Mucosa of rectum (tissue), 2 donors: ENCODE measurements at regions not wholly inside any gene's neighbourhood (a gene's known extent, or its start where the extent isn't known, plus 50 kb on each side); places are given as distances from the start of the nearest gene placed in this dataset.
"Not testable (repeated sequence)": the region's sequence is repeated elsewhere in the genome, so short reads cannot be mapped to it uniquely, and the experiment has no call there.

Experiments used
- H3K27ac ChIP-seq, 2 donors: one replicate each; pipeline ENCODE4 v1.7.0; 2013; ENCODE audit warnings: inconsistent platforms in 2 of 2, low read depth in 2 of 2, low read length in 2 of 2
- H3K27me3 ChIP-seq, 2 donors: one replicate each; pipeline ENCODE4 v1.7.0; 2013; ENCODE audit warnings: low read length in 2 of 2; ENCODE audit not compliant: control insufficient read depth in 2 of 2, insufficient read depth in 2 of 2
- H3K36me3 ChIP-seq, 2 donors: one replicate each; pipeline ENCODE4 v1.7.0; 2013; ENCODE audit warnings: low read length in 2 of 2; ENCODE audit not compliant: control insufficient read depth in 2 of 2, insufficient read depth in 2 of 2
- H3K4me1 ChIP-seq, 2 donors: one replicate each; pipeline ENCODE4 v1.7.0; 2013; ENCODE audit warnings: low read length in 2 of 2, mild to moderate bottlenecking in 1 of 2; ENCODE audit not compliant: control insufficient read depth in 2 of 2, insufficient read depth in 2 of 2
- H3K4me3 ChIP-seq, 2 donors: one replicate each; pipeline ENCODE4 v1.7.0; 2013; ENCODE audit warnings: low read length in 2 of 2
- H3K9ac ChIP-seq, 2 donors: one replicate each; pipeline ENCODE4 v1.7.0; 2013; ENCODE audit warnings: low read length in 2 of 2, low read depth in 1 of 2, mild to moderate bottlenecking in 1 of 2
- H3K9me3 ChIP-seq, 2 donors: one replicate each; pipeline ENCODE4 v1.7.0; 2013; ENCODE audit warnings: low read length in 2 of 2; ENCODE audit not compliant: control insufficient read depth in 2 of 2
- donor health status: healthy.
- donor health status: Normal muscosa, but diverticular disease.

GRCh38 chr12:72754026-72754425 lies 481.9 kb downstream of the TRHDE start:
- not testable (repeated sequence) for H3K4me1 ChIP-seq, H3K27ac ChIP-seq, H3K27me3 ChIP-seq, H3K9ac ChIP-seq, H3K4me3 ChIP-seq, H3K36me3 ChIP-seq, H3K9me3 ChIP-seq

DNA sequence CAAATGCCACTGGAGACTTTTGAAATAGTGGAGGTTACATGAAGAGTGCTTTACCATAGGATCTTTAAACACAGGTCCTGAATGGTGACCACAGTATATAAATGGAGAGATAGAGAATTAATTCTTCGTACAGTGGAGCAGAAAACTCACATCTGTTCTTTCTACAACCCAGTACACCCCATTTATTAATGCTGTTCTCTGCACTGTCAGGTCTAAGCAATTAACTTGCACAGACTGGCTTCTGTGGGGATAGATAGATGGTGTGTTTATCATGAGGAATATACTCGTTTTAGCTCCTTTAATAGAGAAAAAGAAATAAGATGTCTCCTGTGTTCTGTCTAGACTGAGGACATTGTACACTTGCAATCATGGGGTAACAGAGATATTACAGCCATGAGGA lies 494.3 kb downstream of the TRHDE start:
- H3K4me3 ChIP-seq = no peak overlapping the region
- no peak overlapping the region for H3K27ac ChIP-seq
- H3K4me1 ChIP-seq = no peaks in the 10 kb centered on the region
- H3K9ac ChIP-seq = no peak overlapping the region
- no peaks in the 10 kb centered on the region for H3K36me3 ChIP-seq
- no peaks in the 10 kb centered on the region for H3K27me3 ChIP-seq
- no peaks in the 10 kb centered on the region for H3K9me3 ChIP-seq

DNA sequence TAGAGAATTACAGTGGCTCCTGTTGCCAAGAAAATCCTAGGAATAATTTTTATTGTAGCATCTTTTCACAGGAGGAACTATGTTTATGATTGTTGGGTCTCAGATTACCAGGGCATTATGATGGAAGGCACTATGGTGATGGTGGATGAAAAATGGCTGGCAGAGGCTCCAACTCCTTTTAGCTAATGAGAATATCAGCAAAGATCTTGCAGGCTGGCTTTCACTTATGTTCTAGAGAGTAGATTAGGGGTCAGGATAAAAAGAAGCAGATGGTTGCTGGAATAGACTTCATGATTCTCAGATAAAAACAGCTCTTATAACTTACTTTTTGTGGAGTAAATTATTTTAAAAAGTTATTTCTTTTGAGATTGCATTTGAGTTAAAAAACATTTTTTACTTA lies 501.9 kb downstream of the TRHDE start:
- H3K4me1 ChIP-seq = no peaks in the 10 kb centered on the region
- H3K4me3 ChIP-seq = no peak overlapping the region
- H3K36me3 ChIP-seq = no peaks in the 10 kb centered on the region
- H3K27ac ChIP-seq = no peak overlapping the region
- H3K27me3 ChIP-seq = no peaks in the 10 kb centered on the region
- H3K9ac ChIP-seq = no peak overlapping the region
- H3K9me3 ChIP-seq = no peaks in the 10 kb centered on the region

DNA sequence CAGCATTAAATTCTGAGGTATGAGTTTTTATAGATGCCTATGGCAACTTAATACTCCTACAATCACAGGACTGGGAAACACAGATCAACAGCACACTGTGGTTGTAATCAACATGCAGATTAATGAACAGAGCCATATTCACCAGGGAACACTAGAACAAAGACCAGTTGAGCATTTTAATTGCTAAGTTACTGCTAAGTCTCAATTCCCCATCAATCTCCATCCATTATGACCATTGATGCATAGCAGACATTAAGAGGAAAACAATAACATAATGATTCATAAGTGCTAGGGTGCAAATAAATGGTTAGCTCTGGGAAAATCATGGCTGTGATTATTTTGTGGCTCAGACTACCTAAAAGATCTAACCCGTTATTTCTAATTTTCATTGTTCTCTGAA lies 505.6 kb downstream of the TRHDE start:
- Histone ChIP-seq H3K36me3 (no peaks in the 10 kb centered on the region), H3K4me1 (no peaks in the 10 kb centered on the region), H3K9ac (no peak overlapping the region), H3K27me3 (no peaks in the 10 kb centered on the region), H3K9me3 (no peaks in the 10 kb centered on the region), H3K4me3 (no peak overlapping the region), H3K27ac (no peak overlapping the region)

DNA sequence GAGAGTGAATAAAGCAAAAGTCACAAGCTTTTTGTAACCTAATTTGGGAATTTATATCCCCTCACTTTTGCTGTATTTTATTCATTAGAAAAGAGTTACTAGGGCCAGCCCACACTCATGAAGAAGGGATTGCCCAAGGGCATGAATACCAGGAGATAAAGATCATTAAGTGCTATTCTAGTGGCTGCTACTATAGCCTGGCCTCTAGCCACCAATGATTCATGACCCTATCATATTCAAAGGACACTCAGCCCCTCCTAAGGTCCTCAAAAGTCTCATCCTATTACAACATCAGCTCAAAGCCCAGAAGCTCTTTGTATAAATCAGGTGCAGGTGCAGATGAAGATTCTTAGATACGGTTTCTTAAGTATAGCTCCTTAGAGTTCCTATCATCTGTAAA lies 518.1 kb downstream of the TRHDE start:
- Histone ChIP-seq H3K27me3 (no peaks in the 10 kb centered on the region), H3K36me3 (no peaks in the 10 kb centered on the region)

GRCh38 chr12:72792889-72793288 lies 520.7 kb downstream of the TRHDE start:
- H3K4me1 ChIP-seq = no peaks in the 10 kb centered on the region
- no peaks in the 10 kb centered on the region for H3K36me3 ChIP-seq
- H3K9me3 ChIP-seq = no peaks in the 10 kb centered on the region
- no peak overlapping the region for H3K27ac ChIP-seq
- H3K4me3 ChIP-seq = no peak overlapping the region
- no peak overlapping the region for H3K9ac ChIP-seq
- no peaks in the 10 kb centered on the region for H3K27me3 ChIP-seq

More for the DNA sequence above, 518.1 kb downstream of the TRHDE start:
- Histone ChIP-seq H3K4me3 (no peak overlapping the region), H3K9me3 (no peaks in the 10 kb centered on the region), H3K4me1 (no peaks in the 10 kb centered on the region), H3K27ac (no peak overlapping the region), H3K9ac (no peak overlapping the region)

DNA sequence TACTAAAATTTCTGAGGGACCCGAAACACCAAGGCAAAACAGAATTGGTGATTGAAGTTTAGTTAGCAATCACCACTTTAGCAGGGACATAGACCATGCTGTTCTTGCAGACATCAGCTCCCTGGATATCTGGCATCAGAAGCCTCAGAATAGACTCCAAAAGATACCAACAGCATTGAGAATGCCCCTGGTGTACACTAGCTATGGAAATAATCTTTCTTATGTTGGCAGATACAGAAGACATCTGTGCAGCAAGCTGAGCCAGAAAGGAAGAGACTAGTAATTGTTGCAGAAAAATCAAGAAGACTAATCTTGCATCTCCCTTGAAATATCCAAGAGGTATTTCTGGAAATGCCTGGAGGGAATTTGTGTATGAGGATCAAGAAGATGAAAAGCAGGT lies 521.6 kb downstream of the TRHDE start:
- H3K27ac ChIP-seq = no peak overlapping the region
- no peaks in the 10 kb centered on the region for H3K4me1 ChIP-seq
- H3K9me3 ChIP-seq = no peaks in the 10 kb centered on the region
- no peak overlapping the region for H3K4me3 ChIP-seq
- no peaks in the 10 kb centered on the region for H3K27me3 ChIP-seq
- no peak overlapping the region for H3K9ac ChIP-seq
- no peaks in the 10 kb centered on the region for H3K36me3 ChIP-seq

GRCh38 chr12:72815421-72815820 lies 543.3 kb downstream of the TRHDE start:
- Histone ChIP-seq H3K27ac (no peak overlapping the region), H3K4me1 (no peaks in the 10 kb centered on the region), H3K9ac (no peak overlapping the region), H3K4me3 (no peak overlapping the region), H3K36me3 (no peaks in the 10 kb centered on the region), H3K9me3 (no peaks in the 10 kb centered on the region), H3K27me3 (no peaks in the 10 kb centered on the region)

GRCh38 chr12:72828662-72829324 lies 556.6 kb downstream of the TRHDE start:
- no peak overlapping the region for H3K9ac ChIP-seq
- H3K9me3 ChIP-seq = no peaks in the 10 kb centered on the region

GRCh38 chr12:72829838-72830237 lies 557.7 kb downstream of the TRHDE start:
- H3K9me3 ChIP-seq = no peaks in the 10 kb centered on the region
- no peak overlapping the region for H3K9ac ChIP-seq
- no peaks in the 10 kb centered on the region for H3K4me1 ChIP-seq
- no peaks in the 10 kb centered on the region for H3K27me3 ChIP-seq
- H3K4me3 ChIP-seq = no peak overlapping the region
- no peaks in the 10 kb centered on the region for H3K36me3 ChIP-seq
- H3K27ac ChIP-seq = no peak overlapping the region

More at GRCh38 chr12:72828662-72829324, 556.6 kb downstream of the TRHDE start:
- Histone ChIP-seq H3K4me3 (no peak overlapping the region), H3K4me1 (no peaks in the 10 kb centered on the region), H3K36me3 (no peaks in the 10 kb centered on the region), H3K27me3 (no peaks in the 10 kb centered on the region), H3K27ac (no peak overlapping the region)

DNA sequence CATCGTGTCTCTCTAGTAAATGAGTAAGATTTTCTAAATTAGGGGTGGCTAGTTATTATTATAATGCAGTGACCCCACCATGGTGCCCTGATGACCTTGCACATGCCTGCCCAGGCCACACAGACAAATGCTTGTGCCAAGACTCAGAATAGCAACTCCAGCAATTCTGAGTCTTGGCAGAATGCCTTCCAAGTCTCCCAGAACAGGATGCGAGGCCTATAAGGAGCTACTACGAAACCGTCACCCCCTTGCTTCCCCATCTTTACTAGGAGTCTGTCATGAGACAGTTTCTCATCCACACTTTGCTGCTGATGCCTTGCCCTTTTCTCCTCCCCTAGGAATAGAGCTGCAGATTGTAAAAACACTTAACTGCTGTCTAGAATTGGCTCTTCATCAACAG lies 559.9 kb downstream of the TRHDE start:
- Histone ChIP-seq H3K9me3 (no peaks in the 10 kb centered on the region), H3K27ac (no peak overlapping the region), H3K27me3 (no peaks in the 10 kb centered on the region), H3K36me3 (no peaks in the 10 kb centered on the region), H3K9ac (no peak overlapping the region), H3K4me3 (no peak overlapping the region), H3K4me1 (no peaks in the 10 kb centered on the region)
